AG08396 (cell line): ENCODE measurements at regions not wholly inside any gene's neighbourhood (a gene's known extent, or its start where the extent isn't known, plus 50 kb on each side); places are given as distances from the start of the nearest gene placed in this dataset.

Source experiments
- DNase-seq: peaks from one replicate; pipeline ENCODE4 v3.0.0; 2012; ENCODE audit warnings: low spot score, mixed read lengths

GRCh38 chr18:45119876-45120275, 439.2 kb downstream of the SETBP1 start:
- no peak for DNase-seq

- no peak for DNase-seq
Measured at GRCh38 chr18:45121146-45121545, 440.5 kb downstream of the SETBP1 start.

- no peak for DNase-seq
Measured at GRCh38 chr18:45122506-45122905, 441.8 kb downstream of the SETBP1 start.

GRCh38 chr18:45127405-45127804, 446.7 kb downstream of the SETBP1 start:
- no peak for DNase-seq

- no peak for DNase-seq
Measured at GRCh38 chr18:45133276-45133675, 452.6 kb downstream of the SETBP1 start.

GRCh38 chr18:45136381-45137086, 455.8 kb downstream of the SETBP1 start:
- DNase-seq, result no peak

GRCh38 chr18:45137087-45137419, 456.4 kb downstream of the SETBP1 start:
- no peak for DNase-seq

- DNase-seq, result no peak
Measured at GRCh38 chr18:45139478-45139877, 458.8 kb downstream of the SETBP1 start.

GRCh38 chr18:45142868-45143267, 462.2 kb downstream of the SETBP1 start:
- no peak for DNase-seq

GRCh38 chr18:45149712-45150111, 465.6 kb upstream of the SLC14A2 start:
- DNase-seq, result no peak

- DNase-seq, result no peak
Measured at GRCh38 chr18:45151645-45152044, 463.6 kb upstream of the SLC14A2 start.

- DNase-seq, result no peak
Measured at GRCh38 chr18:45155526-45155925, 459.8 kb upstream of the SLC14A2 start.

- DNase-seq, result no peak
Measured at GRCh38 chr18:45156946-45157345, 458.3 kb upstream of the SLC14A2 start.

GRCh38 chr18:45157576-45157975, 457.7 kb upstream of the SLC14A2 start:
- DNase-seq, result no peak

- no peak for DNase-seq
Measured at GRCh38 chr18:45161850-45162249, 453.4 kb upstream of the SLC14A2 start.

GRCh38 chr18:45163871-45164270, 451.4 kb upstream of the SLC14A2 start:
- no peak for DNase-seq

- no peak for DNase-seq
Measured at GRCh38 chr18:45164551-45164950, 450.7 kb upstream of the SLC14A2 start.

- no peak for DNase-seq
Measured at GRCh38 chr18:45165176-45165713, 450.0 kb upstream of the SLC14A2 start.

GRCh38 chr18:45165871-45166270, 449.4 kb upstream of the SLC14A2 start:
- no peak for DNase-seq

- DNase-seq, result peak; percentile 26
Measured at GRCh38 chr18:45166341-45166835, 448.9 kb upstream of the SLC14A2 start.

- DNase-seq, result no peak
Measured at GRCh38 chr18:45166836-45167551, 448.3 kb upstream of the SLC14A2 start.

- DNase-seq, result no peak
Measured at GRCh38 chr18:45167631-45168280, 447.5 kb upstream of the SLC14A2 start.
